ENCODE measurements at regions not wholly inside any gene's neighbourhood (a gene's known extent, or its start where the extent isn't known, plus 50 kb on each side); places are given as distances from the start of the nearest gene placed in this dataset.

- Histone ChIP-seq H3K9ac (ENCODE audit: low read depth in 1 of 2, low read length in 2 of 2) (no peak overlapping the region), H3K27ac (ENCODE audit: low read depth in 1 of 2, low read length in 2 of 2) (no peak overlapping the region), H3K36me3 (ENCODE audit: control insufficient read depth in 4 of 4, insufficient read depth in 3 of 4, low read depth in 1 of 4, low read length in 3 of 4) (no peaks in the 10 kb centered on the region), H3K4me3 (ENCODE audit: low read depth in 1 of 3, low read length in 3 of 3) (no peak overlapping the region), H3K4me1 (ENCODE audit: control insufficient read depth in 4 of 4, insufficient read depth in 4 of 4, low read length in 3 of 4) (no peaks in the 10 kb centered on the region), H3K27me3 (ENCODE audit: control insufficient read depth in 4 of 4, insufficient read depth in 4 of 4, low read length in 3 of 4) (no peaks in the 10 kb centered on the region), H3K9me3 (ENCODE audit: control insufficient read depth in 4 of 4, low read length in 3 of 4) (peaks cover 0 to under 1% (median 0%) of the 10 kb centered on the region in 4 donors)
- no peak for DNase-seq (ENCODE audit: low spot score)
- TF ChIP-seq RAD21 (IDR thresholded peaks at IDR 0.05) (no peak), CTCF (IDR thresholded peaks at IDR 0.05; ENCODE audit: low read depth, low read length, missing input control) (peak; percentile 12)
- WGBS: 78% methylated on average over 5 of the region's 5 CpGs
Observed at GRCh38 chr19:32138416-32138815, 207.0 kb upstream of the ZNF507 start.

- H3K27me3 ChIP-seq (ENCODE audit: control insufficient read depth in 4 of 4, insufficient read depth in 4 of 4, low read length in 3 of 4): no peaks in the 10 kb centered on the region
- peaks cover 0 to 12% (median 7%) of the 10 kb centered on the region in 4 donors for H3K9me3 ChIP-seq (ENCODE audit: control insufficient read depth in 4 of 4, low read length in 3 of 4)
- 65% methylated on average over 7 of the region's 7 CpGs for WGBS
- no peak overlapping the region for H3K27ac ChIP-seq (ENCODE audit: low read depth in 1 of 2, low read length in 2 of 2)
- H3K4me3 ChIP-seq (ENCODE audit: low read depth in 1 of 3, low read length in 3 of 3): no peak overlapping the region
- TF ChIP-seq ZBTB33 (IDR thresholded peaks at IDR 0.05) (no peak), SP1 (IDR thresholded peaks at IDR 0.05) (no peak), GABPA (IDR thresholded peaks at IDR 0.05 in 1 of 2, conservative IDR thresholded peaks at IDR 0.05 in 1 of 2) (no peak), FOXA2 (IDR thresholded peaks at IDR 0.05) (no peak), TAF1 (conservative IDR thresholded peaks at IDR 0.05) (no peak), REST (IDR thresholded peaks at IDR 0.05) (no peak), RAD21 (IDR thresholded peaks at IDR 0.05) (no peak), JUND (IDR thresholded peaks at IDR 0.05) (no peak), HNF4A (conservative IDR thresholded peaks at IDR 0.05) (no peak)
- DNase-seq (ENCODE audit: low spot score): no peak
- H3K9ac ChIP-seq (ENCODE audit: low read depth in 1 of 2, low read length in 2 of 2): no peak overlapping the region
- H3K4me1 ChIP-seq (ENCODE audit: control insufficient read depth in 4 of 4, insufficient read depth in 4 of 4, low read length in 3 of 4): no peaks in the 10 kb centered on the region
- H3K36me3 ChIP-seq (ENCODE audit: control insufficient read depth in 4 of 4, insufficient read depth in 3 of 4, low read depth in 1 of 4, low read length in 3 of 4): no peaks in the 10 kb centered on the region
Observed at GRCh38 chr19:32141840-32142511, 203.4 kb upstream of the ZNF507 start.
